H9 (cell line): ENCODE measurements at regions not wholly inside any gene's neighbourhood (a gene's known extent, or its start where the extent isn't known, plus 50 kb on each side); places are given as distances from the start of the nearest gene placed in this dataset.

Source experiments
- DNase-seq: peaks from one replicate; pipeline ENCODE4 v3.0.0-alpha.2; 2017
- H2AFZ ChIP-seq: one replicate; pipeline ENCODE4 v1.6.1; 2013; ENCODE audit warnings: mild to moderate bottlenecking, low read length, control low read depth, moderate library complexity
- H2AK5ac ChIP-seq: 2 replicates; pipeline ENCODE4 v1.6.1; 2013; ENCODE audit warnings: low read length, control low read depth, mixed read lengths; ENCODE audit not compliant: insufficient read length
- H2BK120ac ChIP-seq: one replicate; pipeline ENCODE4 v1.6.1; 2013; ENCODE audit warnings: low read depth, mild to moderate bottlenecking, low read length, control low read depth, inconsistent platforms; ENCODE audit not compliant: poor library complexity, severe bottlenecking
- H2BK12ac ChIP-seq: 2 replicates; pipeline ENCODE4 v1.6.1; 2013; ENCODE audit warnings: low read length, control low read depth, mixed read lengths, low read depth; ENCODE audit not compliant: insufficient read length
- H2BK15ac ChIP-seq: 2 replicates; pipeline ENCODE4 v1.6.1; 2013; ENCODE audit warnings: low read depth, low read length, control low read depth
- H2BK20ac ChIP-seq: one replicate; pipeline ENCODE4 v1.6.1; 2013; ENCODE audit warnings: low read depth, mild to moderate bottlenecking, low read length, control low read depth, inconsistent platforms; ENCODE audit not compliant: poor library complexity, severe bottlenecking
- H2BK5ac ChIP-seq: 2 replicates; pipeline ENCODE4 v1.6.1; 2013; ENCODE audit warnings: low read length, control low read depth, mixed read lengths; ENCODE audit not compliant: insufficient read length
- H3K14ac ChIP-seq: 2 replicates; pipeline ENCODE4 v1.6.1; 2013; ENCODE audit warnings: low read length, control low read depth; ENCODE audit not compliant: insufficient read depth
- H3K18ac ChIP-seq: 2 replicates; pipeline ENCODE4 v1.6.1; 2013; ENCODE audit warnings: low read depth, mild to moderate bottlenecking, mixed read lengths, low read length, control low read depth; ENCODE audit not compliant: insufficient read length
- H3K23ac ChIP-seq: 2 replicates; pipeline ENCODE4 v1.6.1; 2013; ENCODE audit warnings: low read length, control low read depth, mixed read lengths, low read depth; ENCODE audit not compliant: insufficient read length
- H3K23me2 ChIP-seq: 2 replicates; pipeline ENCODE4 v1.6.1; 2013; ENCODE audit warnings: low read depth, mild to moderate bottlenecking, mixed read lengths, low read length, control low read depth; ENCODE audit not compliant: insufficient read length, poor library complexity, severe bottlenecking
- H3K27ac ChIP-seq: 2 replicates; pipeline ENCODE4 v1.5.1; 2013; ENCODE audit warnings: low read length, control low read depth, mixed read lengths, low read depth; ENCODE audit not compliant: insufficient read length
- H3K27me3 ChIP-seq: 2 replicates; pipeline ENCODE4 v1.6.1; 2013; ENCODE audit warnings: low read length, control low read depth, inconsistent platforms; ENCODE audit not compliant: insufficient read depth
- H3K4ac ChIP-seq: 2 replicates; pipeline ENCODE4 v1.6.1; 2013; ENCODE audit warnings: low read depth, mild to moderate bottlenecking, control low read depth, inconsistent platforms, low read length, moderate library complexity
- H3K4me1 ChIP-seq: 2 replicates; pipeline ENCODE4 v1.6.1; 2013; ENCODE audit warnings: low read length, control low read depth, inconsistent platforms; ENCODE audit not compliant: insufficient read depth
- H3K4me2 ChIP-seq: 2 replicates; pipeline ENCODE4 v1.6.1; 2013; ENCODE audit warnings: low read length, control low read depth, mixed read lengths; ENCODE audit not compliant: insufficient read length, insufficient read depth
- H3K56ac ChIP-seq: 2 replicates; pipeline ENCODE4 v1.6.1; 2013; ENCODE audit warnings: low read depth, mild to moderate bottlenecking, mixed read lengths, low read length, control low read depth; ENCODE audit not compliant: insufficient read length
- H3K79me1 ChIP-seq: 2 replicates; pipeline ENCODE4 v1.6.1; 2013; ENCODE audit warnings: low read depth, mild to moderate bottlenecking, moderate library complexity, low read length, control low read depth, inconsistent platforms; ENCODE audit not compliant: insufficient read depth, poor library complexity, severe bottlenecking
- H3K79me2 ChIP-seq: 2 replicates; pipeline ENCODE4 v1.6.1; 2013; ENCODE audit warnings: low read length, control low read depth, inconsistent platforms; ENCODE audit not compliant: insufficient read depth
- H3K9ac ChIP-seq: 2 replicates; pipeline ENCODE4 v1.6.1; 2013; ENCODE audit warnings: low read length, control low read depth, mixed read lengths; ENCODE audit not compliant: insufficient read length; ENCODE audit errors: extremely low read depth
- H3K9me3 ChIP-seq: one replicate; pipeline ENCODE4 v1.6.1; 2013; ENCODE audit warnings: low read depth, low read length, inconsistent platforms; ENCODE audit not compliant: control insufficient read depth
- H3T11ph ChIP-seq: one replicate; pipeline ENCODE4 v1.6.1; 2013; ENCODE audit warnings: mild to moderate bottlenecking, low read length, control low read depth, inconsistent platforms
- H4K20me1 ChIP-seq: one replicate; pipeline ENCODE4 v1.6.1; 2013; ENCODE audit not compliant: control insufficient read depth, insufficient read length, insufficient read depth
- H4K5ac ChIP-seq: 2 replicates; pipeline ENCODE4 v1.6.1; 2013; ENCODE audit warnings: low read depth, mild to moderate bottlenecking, mixed read lengths, low read length, control low read depth; ENCODE audit not compliant: insufficient read length
- H4K8ac ChIP-seq: replicated peaks from 2 replicates; pipeline ENCODE4 v1.6.1; 2013; ENCODE audit warnings: low read length, control low read depth, mixed read lengths, low read depth; ENCODE audit not compliant: insufficient read length
- H4K91ac ChIP-seq: 2 replicates; pipeline ENCODE4 v1.6.1; 2013; ENCODE audit warnings: low read depth, mild to moderate bottlenecking, moderate library complexity, mixed read lengths, low read length, control low read depth; ENCODE audit not compliant: insufficient read length
- H3K27ac Mint-ChIP-seq, 3 experiments: 2 replicates in 2 of 3; 3 replicates in 1 of 3; pipeline ENCODE4 v1.8.0; 2020 to 2021; ENCODE audit warnings: mixed read lengths in 3 of 3, mild to moderate bottlenecking in 1 of 3, moderate library complexity in 1 of 3
- H3K27me3 Mint-ChIP-seq: 2 replicates; pipeline ENCODE4 v1.8.0; 2021; ENCODE audit warnings: low read depth, mild to moderate bottlenecking, moderate library complexity, mixed read lengths
- H3K36me3 Mint-ChIP-seq, 3 experiments: 2 replicates in 2 of 3; 3 replicates in 1 of 3; pipeline ENCODE4 v1.8.0; 2020 to 2021; ENCODE audit warnings: low read depth in 3 of 3, mixed read lengths in 3 of 3; ENCODE audit not compliant: insufficient read depth in 1 of 3
- H3K4me1 Mint-ChIP-seq, 2 experiments: 2 replicates each; pipeline ENCODE4 v1.8.0; 2020; ENCODE audit warnings: mixed read lengths in 2 of 2
- H3K4me3 Mint-ChIP-seq, 2 experiments: 2 replicates in 1 of 2; 3 replicates in 1 of 2; pipeline ENCODE4 v1.8.0; 2020 to 2021; ENCODE audit warnings: mild to moderate bottlenecking in 2 of 2, mixed read lengths in 2 of 2, moderate library complexity in 1 of 2
- H3K9me3 Mint-ChIP-seq, 2 experiments: 2 replicates in 1 of 2; 3 replicates in 1 of 2; pipeline ENCODE4 v1.8.0; 2020; ENCODE audit warnings: mild to moderate bottlenecking in 2 of 2, mixed read lengths in 2 of 2, moderate library complexity in 1 of 2
- WGBS: extraction: QIAGEN DNeasy Blood & Tissue Kit; methylation state at CpG from one replicate; pipeline ENCODE4 v1.1.7; 2013; ENCODE audit warnings: missing lambda C conversion rate, low lambda C conversion rate, mixed read lengths; ENCODE audit not compliant: insufficient read length; ENCODE audit errors: extremely low coverage; 5-methylcytosine and 5-hydroxymethylcytosine counted together
- TF ChIP-seq, protein P1 (sequence below): fragments of 200-600 bp; sonication (generic); conservative IDR thresholded peaks from 3 replicates; pipeline ENCODE4 v1.8.0; 2021; ENCODE audit warnings: antibody characterized with exemption, mild to moderate bottlenecking

DNA sequence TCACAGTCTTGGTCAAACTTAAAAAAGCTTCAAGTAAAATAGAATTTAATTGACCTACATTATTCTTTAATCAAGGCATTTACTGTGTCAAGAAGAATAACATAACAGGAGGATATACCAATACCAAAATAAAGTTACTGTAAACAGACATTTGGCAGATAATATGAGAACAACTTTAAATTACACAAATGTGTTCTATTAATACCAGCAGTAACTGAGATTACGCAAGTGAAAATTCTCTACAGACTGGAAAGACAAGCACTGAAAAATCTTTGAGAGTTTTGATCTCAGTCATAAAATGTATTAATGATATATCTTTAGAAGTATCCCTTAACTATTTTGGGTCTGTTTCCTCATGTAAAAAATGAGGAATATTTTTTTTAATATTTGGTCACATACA lies 169.2 kb upstream of the SOX5 start:
- Mint-ChIP-seq H3K9me3 (no peaks in the 10 kb centered on the region), H3K27ac (no peak overlapping the region), H3K4me3 (no peak overlapping the region), H3K27me3 (no peaks in the 10 kb centered on the region), H3K36me3 (no peaks in the 10 kb centered on the region), H3K4me1 (peaks cover 5 to 12% of the 10 kb centered on the region in 2 experiments; a peak in 3 of 4 replicates)
- Histone ChIP-seq H2AK5ac (no peak overlapping the region), H3K14ac (no peak overlapping the region), H4K91ac (no peak overlapping the region), H3K9me3 (no peaks in the 10 kb centered on the region), H3K27ac (no peak overlapping the region), H3T11ph (no peak overlapping the region), H4K8ac (no peak overlapping the region), H2BK20ac (no peak overlapping the region), H3K9ac (no peak overlapping the region), H3K27me3 (no peaks in the 10 kb centered on the region), H3K4ac (no peak overlapping the region), H3K4me1 (no peaks in the 10 kb centered on the region), H2BK120ac (no peak overlapping the region), H2BK15ac (no peak overlapping the region), H2BK12ac (no peak overlapping the region), H2BK5ac (no peak overlapping the region), H2AFZ (no peak overlapping the region), H3K23me2 (no peaks in the 10 kb centered on the region), H3K23ac (no peak overlapping the region), H3K4me2 (no peak overlapping the region), H3K56ac (no peak overlapping the region), H3K18ac (no peak overlapping the region), H3K79me1 (no peaks in the 10 kb centered on the region), H3K79me2 (no peaks in the 10 kb centered on the region), H4K5ac (no peak overlapping the region), H4K20me1 (no peaks in the 10 kb centered on the region)
- TF ChIP-seq, protein P1, sequence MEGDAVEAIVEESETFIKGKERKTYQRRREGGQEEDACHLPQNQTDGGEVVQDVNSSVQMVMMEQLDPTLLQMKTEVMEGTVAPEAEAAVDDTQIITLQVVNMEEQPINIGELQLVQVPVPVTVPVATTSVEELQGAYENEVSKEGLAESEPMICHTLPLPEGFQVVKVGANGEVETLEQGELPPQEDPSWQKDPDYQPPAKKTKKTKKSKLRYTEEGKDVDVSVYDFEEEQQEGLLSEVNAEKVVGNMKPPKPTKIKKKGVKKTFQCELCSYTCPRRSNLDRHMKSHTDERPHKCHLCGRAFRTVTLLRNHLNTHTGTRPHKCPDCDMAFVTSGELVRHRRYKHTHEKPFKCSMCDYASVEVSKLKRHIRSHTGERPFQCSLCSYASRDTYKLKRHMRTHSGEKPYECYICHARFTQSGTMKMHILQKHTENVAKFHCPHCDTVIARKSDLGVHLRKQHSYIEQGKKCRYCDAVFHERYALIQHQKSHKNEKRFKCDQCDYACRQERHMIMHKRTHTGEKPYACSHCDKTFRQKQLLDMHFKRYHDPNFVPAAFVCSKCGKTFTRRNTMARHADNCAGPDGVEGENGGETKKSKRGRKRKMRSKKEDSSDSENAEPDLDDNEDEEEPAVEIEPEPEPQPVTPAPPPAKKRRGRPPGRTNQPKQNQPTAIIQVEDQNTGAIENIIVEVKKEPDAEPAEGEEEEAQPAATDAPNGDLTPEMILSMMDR, result no peak
- DNase-seq, result no peak
- no CpG with 5 or more reads among the region's 1 CpG for WGBS
